ENCODE measurements at regions not wholly inside any gene's neighbourhood (a gene's known extent, or its start where the extent isn't known, plus 50 kb on each side); places are given as distances from the start of the nearest gene placed in this dataset.

GRCh38 chr13:86655561-86655960 is 856.3 kb upstream of the SLITRK6 start:
- Histone ChIP-seq H3K79me2 (ENCODE audit: insufficient read depth, low read depth, low read length) (no peaks in the 10 kb centered on the region), H3K4me1 (ENCODE audit: insufficient read depth, low read length, poor library complexity, severe bottlenecking) (no peaks in the 10 kb centered on the region), H3K27ac (ENCODE audit: low read depth, low read length, poor library complexity, severe bottlenecking) (no peak overlapping the region), H3K36me3 (ENCODE audit: insufficient read depth, low read length) (no peaks in the 10 kb centered on the region), H3K4me2 (ENCODE audit: low read length) (no peak overlapping the region), H4K20me1 (ENCODE audit: insufficient read depth, low read length) (no peaks in the 10 kb centered on the region), H2AFZ (ENCODE audit: low read length) (no peak overlapping the region), H3K9me2 (ENCODE audit: insufficient read depth, low read length) (no peaks in the 10 kb centered on the region), H3K9me3 (ENCODE audit: low read length) (no peaks in the 10 kb centered on the region), H3K4me3 (ENCODE audit: low read depth, low read length, poor library complexity, severe bottlenecking) (no peak overlapping the region)
- TF ChIP-seq EZH2phosphoT487 (IDR thresholded peaks at IDR 0.05; ENCODE audit: borderline replicate concordance, low read depth, low read length), result no peak
- TF ChIP-seq CTCF (conservative IDR thresholded peaks at IDR 0.05; ENCODE audit: low read length), result no peak
- ChIA-PET POLR2A (interaction anchor here (0.6 kb wide), 1 partner anchor 23 kb away, joined by 3 read pairs; no protein-coding TSS in a partner anchor), CTCF (ENCODE audit: unreplicated experiment) (no interaction called here)
- intact Hi-C loops (cut with micrococcal nuclease; ENCODE audit: unreplicated experiment), result no loop called here
- no peak for DNase-seq (ENCODE audit: low spot score)
- no TSS peak for BruUV-seq (replicated peaks)

GRCh38 chr13:86660090-86660489 is 860.9 kb upstream of the SLITRK6 start:
- CTCF ChIA-PET (ENCODE audit: unreplicated experiment), result no interaction called here
- POLR2A ChIA-PET, result no interaction called here
- intact Hi-C loops (cut with micrococcal nuclease; ENCODE audit: unreplicated experiment), result no loop called here
- H2AFZ ChIP-seq (ENCODE audit: low read length), result no peak overlapping the region
- no peaks in the 10 kb centered on the region for H3K4me1 ChIP-seq (ENCODE audit: insufficient read depth, low read length, poor library complexity, severe bottlenecking)
- no peak for DNase-seq (ENCODE audit: low spot score)
- no peak overlapping the region for H3K4me3 ChIP-seq (ENCODE audit: low read depth, low read length, poor library complexity, severe bottlenecking)
- no peaks in the 10 kb centered on the region for H4K20me1 ChIP-seq (ENCODE audit: insufficient read depth, low read length)
- H3K36me3 ChIP-seq (ENCODE audit: insufficient read depth, low read length), result no peaks in the 10 kb centered on the region
- H3K27ac ChIP-seq (ENCODE audit: low read depth, low read length, poor library complexity, severe bottlenecking), result no peak overlapping the region
- BruUV-seq (replicated peaks), result no TSS peak
- H3K9me3 ChIP-seq (ENCODE audit: low read length), result no peaks in the 10 kb centered on the region
- no peak for TF ChIP-seq EZH2phosphoT487 (IDR thresholded peaks at IDR 0.05; ENCODE audit: borderline replicate concordance, low read depth, low read length)
- no peak for TF ChIP-seq CTCF (conservative IDR thresholded peaks at IDR 0.05; ENCODE audit: low read length)
- H3K4me2 ChIP-seq (ENCODE audit: low read length), result no peak overlapping the region
- H3K9me2 ChIP-seq (ENCODE audit: insufficient read depth, low read length), result no peaks in the 10 kb centered on the region
- no peaks in the 10 kb centered on the region for H3K79me2 ChIP-seq (ENCODE audit: insufficient read depth, low read depth, low read length)

GRCh38 chr13:86665842-86666241 is 866.6 kb upstream of the SLITRK6 start:
- no peaks in the 10 kb centered on the region for H3K36me3 ChIP-seq (ENCODE audit: insufficient read depth, low read length)
- no peaks in the 10 kb centered on the region for H3K9me3 ChIP-seq (ENCODE audit: low read length)
- no TSS peak for BruUV-seq (replicated peaks)
- TF ChIP-seq EZH2phosphoT487 (IDR thresholded peaks at IDR 0.05; ENCODE audit: borderline replicate concordance, low read depth, low read length) (no peak), CTCF (conservative IDR thresholded peaks at IDR 0.05; ENCODE audit: low read length) (no peak)
- no peaks in the 10 kb centered on the region for H3K4me1 ChIP-seq (ENCODE audit: insufficient read depth, low read length, poor library complexity, severe bottlenecking)
- no peaks in the 10 kb centered on the region for H3K9me2 ChIP-seq (ENCODE audit: insufficient read depth, low read length)
- no peak overlapping the region for H3K27ac ChIP-seq (ENCODE audit: low read depth, low read length, poor library complexity, severe bottlenecking)
- no peak for DNase-seq (ENCODE audit: low spot score)
- no peaks in the 10 kb centered on the region for H4K20me1 ChIP-seq (ENCODE audit: insufficient read depth, low read length)
- no peak overlapping the region for H3K4me2 ChIP-seq (ENCODE audit: low read length)
- CTCF ChIA-PET (ENCODE audit: unreplicated experiment), result no interaction called here
- H2AFZ ChIP-seq (ENCODE audit: low read length), result no peak overlapping the region
- H3K4me3 ChIP-seq (ENCODE audit: low read depth, low read length, poor library complexity, severe bottlenecking), result no peak overlapping the region
- H3K79me2 ChIP-seq (ENCODE audit: insufficient read depth, low read depth, low read length), result no peaks in the 10 kb centered on the region
- POLR2A ChIA-PET, result interaction anchor here (0.5 kb wide), 1 partner anchor 93 kb away, joined by 3 read pairs; no protein-coding TSS in a partner anchor
- intact Hi-C loops (cut with micrococcal nuclease; ENCODE audit: unreplicated experiment), result no loop called here
